A673 (cell line): ENCODE measurements at regions not wholly inside any gene's neighbourhood (a gene's known extent, or its start where the extent isn't known, plus 50 kb on each side); places are given as distances from the start of the nearest gene placed in this dataset.

Experiments used
- BruUV-seq: library from RNA; stranded (reverse); fragments of 400-500 nt; replicated peaks from 2 replicates; lab custom pipeline; 2021; lab: Mats Ljungman, UMichigan
- CTCF ChIA-PET: fragments of 300-600 bp; sonication (Branson Sonifier 250); formaldehyde crosslinking; loops from one replicate; lab custom pipeline; 2022; ENCODE audit warnings: antibody characterized with exemption; lab: Charles Lee
- POLR2A ChIA-PET: fragments of 300-600 bp; sonication (Branson Sonifier 250); formaldehyde crosslinking; loops from one replicate; lab custom pipeline; 2022; ENCODE audit warnings: antibody characterized with exemption; ENCODE audit not compliant: low non-redundant PET; lab: Charles Lee
- DNase-seq: peaks from one replicate; pipeline ENCODE4 v3.0.0-alpha.2; 2015; ENCODE audit warnings: low spot score
- H3K27ac ChIP-seq: fragments of 200-600 bp; sonication (generic); 2 replicates; pipeline ENCODE4 v1.5.1; 2016; ENCODE audit warnings: mixed run types, low read depth, mild to moderate bottlenecking, mixed read lengths, antibody characterized with exemption, low read length; ENCODE audit not compliant: poor library complexity, severe bottlenecking
- H3K27me3 ChIP-seq: fragments of 200-600 bp; sonication (generic); replicated peaks from 2 replicates; pipeline ENCODE4 v1.6.1; 2017; ENCODE audit warnings: mixed run types, low read depth, mild to moderate bottlenecking, mixed read lengths, antibody characterized with exemption, low read length; ENCODE audit not compliant: insufficient read depth, poor library complexity
- H3K36me3 ChIP-seq: fragments of 200-600 bp; sonication (generic); 2 replicates; pipeline ENCODE4 v1.6.1; 2016; ENCODE audit warnings: mixed run types, mild to moderate bottlenecking, mixed read lengths, antibody characterized with exemption, low read length; ENCODE audit not compliant: insufficient read depth, poor library complexity, severe bottlenecking
- H3K4me1 ChIP-seq: fragments of 200-600 bp; sonication (generic); 2 replicates; pipeline ENCODE4 v1.6.1; 2017; ENCODE audit warnings: mixed run types, mild to moderate bottlenecking, mixed read lengths, antibody characterized with exemption, low read length; ENCODE audit not compliant: insufficient read depth, poor library complexity, severe bottlenecking
- H3K4me3 ChIP-seq: fragments of 200-600 bp; sonication (generic); 2 replicates; pipeline ENCODE4 v1.5.1; 2016; ENCODE audit warnings: low read depth, mixed run types, mild to moderate bottlenecking, mixed read lengths, low read length; ENCODE audit not compliant: poor library complexity, severe bottlenecking
- H3K9me3 ChIP-seq: fragments of 200-600 bp; sonication (generic); 2 replicates; pipeline ENCODE4 v1.6.1; 2016; ENCODE audit warnings: mixed run types, low read depth, mild to moderate bottlenecking, mixed read lengths, antibody characterized with exemption, low read length; ENCODE audit not compliant: poor library complexity, severe bottlenecking
- CTCF ChIP-seq: fragments of 300-800, 200-600 bp; sonication (generic); conservative IDR thresholded peaks from 2 replicates; pipeline ENCODE4 v1.5.1; 2017; ENCODE audit warnings: low read depth, mild to moderate bottlenecking, antibody characterized with exemption, low read length, moderate library complexity, mixed read lengths
- EZH2 ChIP-seq: fragments of 200-600 bp; sonication (generic); IDR thresholded peaks from 2 replicates; pipeline ENCODE4 v1.6.1; 2017; ENCODE audit warnings: borderline replicate concordance, low read depth, mild to moderate bottlenecking, mixed read lengths, antibody characterized with exemption, low read length; ENCODE audit not compliant: poor library complexity, severe bottlenecking
- intact Hi-C: fragments of 100-400 bp; cut with micrococcal nuclease; formaldehyde crosslinking; loops from one replicate; pipeline ENCODE4 v1.10.0; 2022; ENCODE audit not compliant: unreplicated experiment

- DNase-seq = no peak
- peaks cover 18% of the 10 kb centered on the region for H3K9me3 ChIP-seq
- H3K36me3 ChIP-seq = no peaks in the 10 kb centered on the region
- POLR2A ChIA-PET = no interaction called here
- CTCF ChIA-PET = no interaction called here
- no peaks in the 10 kb centered on the region for H3K27me3 ChIP-seq
- intact Hi-C loops = no loop called here
- H3K4me1 ChIP-seq = no peaks in the 10 kb centered on the region
- H3K27ac ChIP-seq = no peak overlapping the region
- BruUV-seq = no TSS peak
- no peak overlapping the region for H3K4me3 ChIP-seq
- TF ChIP-seq CTCF (no peak), EZH2 (no peak)
Observed at GRCh38 chr2:189337656-189338055, 103.6 kb upstream of the WDR75 start.

- BruUV-seq = no TSS peak
- no peak for DNase-seq
- H3K36me3 ChIP-seq = no peaks in the 10 kb centered on the region
- H3K27me3 ChIP-seq = no peaks in the 10 kb centered on the region
- no peak overlapping the region for H3K27ac ChIP-seq
- peaks cover 13% of the 10 kb centered on the region for H3K9me3 ChIP-seq
- H3K4me3 ChIP-seq = no peak overlapping the region
- ChIA-PET CTCF (no interaction called here), POLR2A (no interaction called here)
- no peaks in the 10 kb centered on the region for H3K4me1 ChIP-seq
- TF ChIP-seq EZH2 (no peak), CTCF (no peak)
- intact Hi-C loops = no loop called here
Observed at GRCh38 chr2:189338115-189338514, 103.2 kb upstream of the WDR75 start.

- H3K4me1 ChIP-seq = no peaks in the 10 kb centered on the region
- H3K36me3 ChIP-seq = no peaks in the 10 kb centered on the region
- ChIA-PET CTCF (no interaction called here), POLR2A (no interaction called here)
- TF ChIP-seq CTCF = no peak
- TF ChIP-seq EZH2 = no peak
- no peak overlapping the region for H3K4me3 ChIP-seq
- H3K27ac ChIP-seq = no peak overlapping the region
- H3K9me3 ChIP-seq = peaks cover 13% of the 10 kb centered on the region
- intact Hi-C loops = no loop called here
- H3K27me3 ChIP-seq = no peaks in the 10 kb centered on the region
- no TSS peak for BruUV-seq
- no peak for DNase-seq
Observed at GRCh38 chr2:189341077-189341476, 100.2 kb upstream of the WDR75 start.
